ENCODE measurements at regions not wholly inside any gene's neighbourhood (a gene's known extent, or its start where the extent isn't known, plus 50 kb on each side); places are given as distances from the start of the nearest gene placed in this dataset.

- TF ChIP-seq, protein P1, sequence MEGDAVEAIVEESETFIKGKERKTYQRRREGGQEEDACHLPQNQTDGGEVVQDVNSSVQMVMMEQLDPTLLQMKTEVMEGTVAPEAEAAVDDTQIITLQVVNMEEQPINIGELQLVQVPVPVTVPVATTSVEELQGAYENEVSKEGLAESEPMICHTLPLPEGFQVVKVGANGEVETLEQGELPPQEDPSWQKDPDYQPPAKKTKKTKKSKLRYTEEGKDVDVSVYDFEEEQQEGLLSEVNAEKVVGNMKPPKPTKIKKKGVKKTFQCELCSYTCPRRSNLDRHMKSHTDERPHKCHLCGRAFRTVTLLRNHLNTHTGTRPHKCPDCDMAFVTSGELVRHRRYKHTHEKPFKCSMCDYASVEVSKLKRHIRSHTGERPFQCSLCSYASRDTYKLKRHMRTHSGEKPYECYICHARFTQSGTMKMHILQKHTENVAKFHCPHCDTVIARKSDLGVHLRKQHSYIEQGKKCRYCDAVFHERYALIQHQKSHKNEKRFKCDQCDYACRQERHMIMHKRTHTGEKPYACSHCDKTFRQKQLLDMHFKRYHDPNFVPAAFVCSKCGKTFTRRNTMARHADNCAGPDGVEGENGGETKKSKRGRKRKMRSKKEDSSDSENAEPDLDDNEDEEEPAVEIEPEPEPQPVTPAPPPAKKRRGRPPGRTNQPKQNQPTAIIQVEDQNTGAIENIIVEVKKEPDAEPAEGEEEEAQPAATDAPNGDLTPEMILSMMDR (IDR thresholded peaks at IDR 0.05), result no peak
- Mint-ChIP-seq H3K36me3 (ENCODE audit: low read depth) (no peaks in the 10 kb centered on the region), H3K4me3 (no peak overlapping the region), H3K4me1 (ENCODE audit: low read depth) (no peaks in the 10 kb centered on the region), H3K9me3 (peaks cover 2% of the 10 kb centered on the region), H3K27ac (no peak overlapping the region), H3K27me3 (no peaks in the 10 kb centered on the region)
- ATAC-seq (no peak), DNase-seq (no peak)
- ChIA-PET POLR2A (no interaction called here), CTCF (no interaction called here)
- intact Hi-C loops (cut with micrococcal nuclease), result no loop called here
These were observed 216.7 kb upstream of the RBFOX1 start for GRCh38 chr16:7115898-7116297.

DNA sequence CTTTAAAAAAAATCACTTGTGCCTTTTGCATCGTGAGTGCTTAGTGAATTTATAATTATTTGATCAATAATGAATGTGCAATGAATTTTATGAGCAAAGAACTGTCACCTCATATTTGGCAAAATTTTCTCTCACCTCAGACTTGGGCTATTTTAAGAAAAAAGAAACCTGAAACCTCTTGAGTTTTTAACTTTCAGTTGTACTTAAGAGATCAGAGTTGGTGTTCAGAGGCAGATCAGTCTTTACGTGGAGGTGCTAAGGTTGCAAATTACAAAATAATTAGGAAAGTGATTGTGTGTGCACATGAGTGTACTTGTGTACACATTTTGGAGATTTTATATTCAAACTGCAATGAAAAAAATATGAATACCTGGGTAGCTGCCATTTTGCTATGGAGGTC lies 218.7 kb upstream of the RBFOX1 start:
- Mint-ChIP-seq H3K27me3 (no peaks in the 10 kb centered on the region), H3K4me3 (no peak overlapping the region), H3K9me3 (no peaks in the 10 kb centered on the region), H3K36me3 (ENCODE audit: low read depth) (no peaks in the 10 kb centered on the region), H3K27ac (no peak overlapping the region), H3K4me1 (ENCODE audit: low read depth) (no peaks in the 10 kb centered on the region)
- ChIA-PET CTCF (no interaction called here), POLR2A (no interaction called here)
- ATAC-seq (no peak), DNase-seq (no peak)
- TF ChIP-seq, protein P1 (IDR thresholded peaks at IDR 0.05), result no peak
- intact Hi-C loops (cut with micrococcal nuclease), result no loop called here

DNA sequence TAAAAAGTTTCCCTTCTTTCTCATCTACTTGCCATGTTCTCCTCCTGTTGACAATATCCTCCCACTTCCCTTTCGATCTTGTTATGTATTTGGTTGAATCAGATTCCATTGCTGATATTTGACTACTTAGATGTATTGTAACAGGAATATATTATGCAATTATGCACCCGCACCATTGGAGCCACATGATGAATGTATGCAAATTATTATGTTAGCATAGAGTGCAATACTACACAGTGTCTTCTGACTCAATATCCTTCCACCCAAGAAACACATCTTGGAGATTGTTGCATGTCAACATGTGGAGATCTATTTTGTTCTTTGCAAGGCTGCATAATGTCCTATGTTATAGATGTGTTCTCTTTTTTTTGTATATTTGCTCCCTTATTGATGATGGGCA lies 219.2 kb upstream of the RBFOX1 start:
- CTCF ChIA-PET, result no interaction called here
- intact Hi-C loops (cut with micrococcal nuclease), result no loop called here

DNA sequence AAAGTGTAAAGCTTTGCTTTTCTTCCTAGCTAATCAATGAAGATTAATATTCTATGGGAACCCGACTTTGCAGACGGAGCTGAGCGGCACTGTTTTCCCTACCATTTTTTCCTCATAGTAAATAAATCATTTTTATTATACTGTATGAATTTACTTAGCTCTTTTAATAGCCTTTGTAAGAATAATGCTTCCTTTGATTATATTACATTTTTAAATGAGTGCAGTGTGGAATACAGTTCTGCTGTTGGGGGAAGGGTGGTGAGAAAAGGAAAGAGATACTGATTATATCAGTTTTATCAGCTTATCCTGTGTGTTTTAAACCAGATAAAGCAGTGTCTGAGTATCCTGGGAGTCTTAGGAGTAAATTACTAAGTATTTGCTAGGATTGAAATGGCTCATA lies 221.4 kb upstream of the RBFOX1 start:
- DNase-seq (no peak), ATAC-seq (no peak)
- Mint-ChIP-seq H3K4me3 (no peak overlapping the region), H3K27me3 (no peaks in the 10 kb centered on the region), H3K9me3 (peaks cover 2% of the 10 kb centered on the region), H3K36me3 (ENCODE audit: low read depth) (no peaks in the 10 kb centered on the region), H3K4me1 (ENCODE audit: low read depth) (no peaks in the 10 kb centered on the region), H3K27ac (no peak overlapping the region)
- CTCF ChIA-PET, result no interaction called here
- TF ChIP-seq, protein P1 (IDR thresholded peaks at IDR 0.05), result no peak
- intact Hi-C loops (cut with micrococcal nuclease), result no loop called here
- POLR2A ChIA-PET, result no interaction called here

More for the DNA sequence above, 219.2 kb upstream of the RBFOX1 start:
- no peak for ATAC-seq
- no peak overlapping the region for H3K4me3 Mint-ChIP-seq
- TF ChIP-seq, protein P1 (IDR thresholded peaks at IDR 0.05), result no peak
- H3K4me1 Mint-ChIP-seq (ENCODE audit: low read depth), result no peaks in the 10 kb centered on the region
- DNase-seq, result no peak
- peaks cover 2% of the 10 kb centered on the region for H3K9me3 Mint-ChIP-seq
- POLR2A ChIA-PET, result no interaction called here
- H3K27me3 Mint-ChIP-seq, result no peaks in the 10 kb centered on the region
- H3K27ac Mint-ChIP-seq, result no peak overlapping the region
- H3K36me3 Mint-ChIP-seq (ENCODE audit: low read depth), result no peaks in the 10 kb centered on the region

DNA sequence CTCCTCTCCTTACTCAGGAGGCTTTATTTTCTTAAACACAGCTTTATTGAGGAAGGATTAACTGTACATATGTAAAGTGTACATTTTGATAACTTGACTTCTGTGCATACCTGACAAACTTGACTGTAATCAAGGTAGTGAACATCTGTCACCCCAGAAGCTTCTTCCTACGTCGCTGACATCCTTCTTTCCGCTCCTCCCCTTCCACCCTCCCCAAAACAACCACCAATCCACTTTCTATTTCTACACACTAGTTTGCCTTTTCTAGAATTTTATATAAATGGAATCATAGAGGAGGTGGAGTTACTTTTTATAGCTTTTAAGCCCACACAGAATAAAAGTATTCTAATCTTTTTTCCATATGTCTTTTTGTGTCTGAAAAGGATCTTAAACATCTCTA lies 225.2 kb upstream of the RBFOX1 start:
- H3K27me3 Mint-ChIP-seq, result no peaks in the 10 kb centered on the region
- DNase-seq (no peak), ATAC-seq (no peak)
- ChIA-PET CTCF (no interaction called here), POLR2A (interaction anchor here (0.7 kb wide), 1 partner anchor 63 kb away, joined by 3 read pairs; no protein-coding TSS in a partner anchor)
- H3K4me1 Mint-ChIP-seq (ENCODE audit: low read depth), result no peaks in the 10 kb centered on the region
- peaks cover 2% of the 10 kb centered on the region for H3K9me3 Mint-ChIP-seq
- no peaks in the 10 kb centered on the region for H3K36me3 Mint-ChIP-seq (ENCODE audit: low read depth)
- TF ChIP-seq, protein P1 (IDR thresholded peaks at IDR 0.05), result no peak
- intact Hi-C loops (cut with micrococcal nuclease), result no loop called here
- H3K27ac Mint-ChIP-seq, result no peak overlapping the region
- H3K4me3 Mint-ChIP-seq, result no peak overlapping the region

Measured in activated CD8-positive, alpha-beta T cell treated with anti-CD3 and anti-CD28 coated beads for 36 hours (primary cell).